HUDEP-2 (cell line): ENCODE measurements at regions not wholly inside any gene's neighbourhood (a gene's known extent, or its start where the extent isn't known, plus 50 kb on each side); places are given as distances from the start of the nearest gene placed in this dataset.
"Not testable (repeated sequence)": the region's sequence is repeated elsewhere in the genome, so short reads cannot be mapped to it uniquely, and the experiment has no call there.

Experiments
- DNase-seq, 76 experiments: peaks; one replicate each; lab custom pipeline; 2025; ENCODE audit not compliant: unreplicated experiment in 76 of 76; lab: John Stamatoyannopoulos, UW

GRCh38 chr12:3418609-3419390 lies 72.2 kb upstream of the PRMT8 start:
- DNase-seq = no peak

DNA sequence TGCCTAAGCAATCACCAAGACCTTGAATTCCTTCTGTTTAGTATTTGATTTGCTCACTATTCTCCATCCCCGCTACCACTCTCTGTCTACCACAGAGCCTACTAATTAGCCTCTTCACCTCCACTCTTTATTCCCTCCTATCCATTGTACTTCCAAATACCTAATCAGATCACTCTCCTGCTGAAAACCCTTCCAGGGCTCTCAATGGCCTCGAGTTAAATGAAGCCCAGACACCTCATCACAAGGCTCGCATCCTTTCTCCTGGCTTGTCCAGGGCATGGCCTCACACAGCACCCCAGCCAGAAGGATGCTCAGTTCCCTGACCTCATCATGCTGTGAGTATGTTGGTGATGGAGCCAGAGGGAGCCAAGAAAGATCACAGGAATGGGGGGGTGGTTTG lies 71.4 kb upstream of the PRMT8 start:
- no peak for DNase-seq

DNA sequence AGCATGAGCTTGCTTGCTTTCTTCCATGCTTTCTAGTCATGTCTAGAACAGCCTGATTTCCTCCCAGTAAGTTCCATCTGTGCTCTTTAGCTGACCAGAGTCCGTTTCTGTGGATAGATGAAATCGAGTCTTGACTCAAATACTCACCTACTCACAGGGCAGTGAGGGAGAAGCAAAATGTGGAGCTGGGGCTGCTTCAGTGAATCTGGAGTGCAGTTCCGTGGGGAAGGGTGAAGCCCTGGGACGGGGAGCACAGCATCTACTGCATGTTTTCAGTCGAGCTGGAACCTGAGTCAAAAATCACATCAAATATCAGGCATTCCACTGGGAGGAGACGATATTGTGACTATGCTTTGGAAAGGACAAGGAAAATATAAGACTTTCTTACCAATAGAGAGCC lies 70.3 kb upstream of the PRMT8 start:
- DNase-seq = no peak

GRCh38 chr12:3421191-3421978 lies 69.6 kb upstream of the PRMT8 start:
- no peak for DNase-seq

DNA sequence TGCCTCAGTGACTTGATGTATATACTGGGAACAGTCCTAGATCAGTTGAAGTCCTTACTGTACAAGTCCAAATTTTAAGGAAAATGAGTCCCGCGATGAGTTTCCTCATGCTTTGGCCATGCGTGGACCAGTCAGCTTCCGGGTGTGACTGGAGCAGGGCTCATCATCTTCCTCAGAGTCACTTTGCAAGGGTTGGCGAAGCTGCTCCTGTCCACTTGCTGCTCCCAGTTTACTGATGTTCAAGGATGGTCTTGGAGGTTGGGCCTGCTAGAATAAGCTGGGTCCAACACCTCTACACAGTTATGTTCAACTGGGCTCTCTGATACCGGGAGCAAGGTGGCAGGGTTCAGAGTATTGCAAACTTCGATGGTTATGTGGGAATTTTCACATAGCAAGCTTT lies 66.2 kb upstream of the PRMT8 start:
- not testable (repeated sequence) for DNase-seq

DNA sequence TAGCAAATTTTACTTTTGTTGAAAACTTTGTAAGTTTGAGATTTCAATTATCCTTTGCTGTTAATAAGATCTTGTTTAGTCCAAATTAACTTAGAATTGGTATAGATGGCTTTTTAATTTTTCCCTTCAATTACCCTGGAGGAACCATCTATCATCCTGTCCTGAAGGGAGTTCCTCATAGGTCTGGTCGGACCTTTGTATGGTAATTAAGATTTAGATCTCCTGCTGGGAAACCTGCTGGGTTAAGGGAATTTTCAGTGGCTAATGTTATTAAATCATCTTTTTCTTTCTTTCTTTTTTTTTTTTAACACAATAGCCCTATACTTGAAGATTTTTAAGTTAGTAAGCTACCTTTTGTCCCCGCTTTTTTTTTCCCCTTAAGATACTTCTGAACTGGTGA lies 63.0 kb upstream of the PRMT8 start:
- DNase-seq = no peak

DNA sequence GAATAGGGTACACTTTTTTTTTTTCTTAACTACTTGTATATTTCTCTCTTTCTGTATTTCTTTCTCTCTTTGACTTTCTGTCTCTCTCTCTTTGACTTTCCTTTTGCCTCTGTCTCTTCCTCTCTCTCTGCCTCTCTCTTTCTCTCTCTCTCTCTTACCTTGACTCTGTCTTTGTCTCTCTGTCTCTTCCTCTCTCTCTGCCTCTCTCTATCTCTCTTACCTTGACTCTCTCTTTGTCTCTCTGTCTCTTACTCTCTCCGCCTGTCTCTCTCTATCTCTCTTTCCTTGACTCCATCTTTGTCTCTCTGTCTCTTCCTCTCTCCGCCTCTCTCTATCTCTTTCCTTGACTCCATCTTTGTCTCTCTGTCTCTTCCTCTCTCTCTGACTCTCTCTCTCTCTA lies 62.4 kb upstream of the PRMT8 start:
- DNase-seq = no peak

GRCh38 chr12:3429523-3429922 lies 61.5 kb upstream of the PRMT8 start:
- DNase-seq = not testable (repeated sequence)

- no peak for DNase-seq
Observed at GRCh38 chr12:3431686-3432085, 59.3 kb upstream of the PRMT8 start.

DNA sequence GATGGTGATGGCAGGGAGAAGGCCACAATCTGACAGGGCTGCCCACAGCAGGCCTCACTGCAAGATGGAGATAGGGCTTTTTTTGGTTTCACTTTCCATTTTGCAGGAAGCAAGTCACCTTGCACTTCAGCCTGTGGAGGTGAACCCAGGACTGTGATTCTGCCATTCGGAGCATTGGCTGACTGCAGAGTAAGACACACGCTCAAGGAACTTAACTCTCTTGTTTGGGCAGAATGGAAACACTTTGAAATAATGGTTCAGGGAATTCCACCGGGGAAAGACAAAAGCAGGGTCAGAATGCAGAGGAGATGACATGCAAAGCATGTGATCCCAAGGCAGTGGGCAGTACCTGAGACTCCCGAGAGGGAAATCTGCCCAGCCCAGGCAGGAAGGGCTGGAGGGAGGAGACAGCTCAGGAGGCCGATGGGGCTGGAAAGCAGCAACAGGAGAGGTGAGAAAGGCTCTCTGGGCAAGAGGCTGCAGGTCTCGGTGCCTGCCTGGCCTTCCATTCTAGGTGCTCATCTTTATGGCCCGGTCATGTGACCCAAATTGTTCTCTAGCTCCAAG lies 58.7 kb upstream of the PRMT8 start:
- DNase-seq = no peak

DNA sequence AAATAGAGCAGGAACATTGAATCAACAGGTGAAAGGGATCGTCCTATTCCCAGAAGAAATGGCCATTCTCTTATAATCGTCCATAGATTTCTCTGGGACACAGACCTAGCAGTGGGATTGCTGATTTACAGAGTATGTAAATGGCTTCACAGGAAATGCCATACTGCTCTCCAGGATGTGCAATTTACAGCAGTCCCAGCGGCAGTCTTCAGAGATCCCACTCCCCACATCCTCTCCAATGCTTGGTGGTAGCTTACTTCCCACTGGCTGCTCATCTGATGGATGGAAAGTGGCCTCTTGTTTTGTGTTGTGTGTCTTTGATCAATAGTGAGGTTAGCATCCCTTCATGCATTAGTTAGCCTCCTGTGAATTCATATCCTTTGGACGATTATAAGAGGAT lies 58.1 kb upstream of the PRMT8 start:
- no peak for DNase-seq

DNA sequence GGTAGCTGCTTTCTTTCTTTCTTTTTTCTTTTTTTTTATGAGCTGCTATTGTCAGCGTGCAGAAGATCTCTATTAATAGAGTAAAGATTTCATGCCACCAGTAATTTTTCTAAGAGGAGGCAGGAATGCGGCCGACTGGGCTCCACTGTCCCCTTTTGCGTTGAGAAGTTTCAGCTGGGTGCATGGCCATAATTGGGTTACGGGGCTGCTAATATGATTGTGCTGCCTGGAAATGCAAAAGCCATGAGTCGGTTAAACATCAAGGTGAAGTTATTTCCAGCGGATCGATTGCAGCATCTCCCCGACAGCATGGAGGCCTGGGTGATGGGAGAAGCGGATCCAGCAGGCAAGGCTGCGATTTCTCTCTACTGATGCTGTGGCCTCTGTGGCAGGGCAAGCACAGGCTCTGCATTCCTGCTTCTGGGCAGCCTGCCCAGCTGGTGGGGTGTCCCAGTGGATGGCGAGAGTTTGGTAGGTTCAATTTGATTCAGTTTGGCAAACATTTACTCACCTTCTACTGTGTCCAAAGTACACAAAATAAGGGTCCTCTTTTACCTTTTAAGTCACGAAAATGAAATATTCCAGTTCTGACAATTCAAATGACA lies 54.4 kb upstream of the PRMT8 start:
- DNase-seq = no peak

GRCh38 chr12:3437986-3438385 lies 53.0 kb upstream of the PRMT8 start:
- DNase-seq = no peak

DNA sequence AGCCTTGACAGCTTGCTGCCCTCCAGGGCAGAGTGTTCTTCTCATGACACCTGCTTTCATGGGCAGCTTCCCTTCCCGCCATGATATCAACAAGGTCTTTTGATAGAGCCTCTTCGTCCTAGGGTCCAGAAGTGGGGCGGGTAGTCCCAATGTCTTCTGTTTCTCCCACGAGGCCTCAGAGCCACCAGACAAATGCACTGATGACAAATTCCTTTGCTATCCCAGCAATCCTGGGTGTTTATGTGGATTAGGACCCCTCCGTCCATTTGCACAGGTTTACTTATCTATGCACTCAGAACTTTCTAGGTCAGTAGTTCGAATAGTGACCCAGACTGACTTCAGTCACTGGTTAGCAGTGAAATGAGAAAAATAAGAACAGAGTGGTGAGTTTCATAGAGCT lies 52.6 kb upstream of the PRMT8 start:
- no peak for DNase-seq
